ENCODE measurements at regions not wholly inside any gene's neighbourhood (a gene's known extent, or its start where the extent isn't known, plus 50 kb on each side); places are given as distances from the start of the nearest gene placed in this dataset.

GRCh38 chr2:31710121-31710520 lies 129.4 kb upstream of the SRD5A2 start:
- no peak overlapping the region for H3K4me3 ChIP-seq (ENCODE audit: low read depth, low read length)
- no peak overlapping the region for H3K27ac ChIP-seq (ENCODE audit: low read depth, low read length)
- POLR2A ChIA-PET = interaction anchor here (0.6 kb wide), 1 partner anchor 696 kb away, joined by 3 read pairs; no protein-coding TSS in a partner anchor
- CTCF ChIA-PET = no interaction called here
- H3K9me3 ChIP-seq (ENCODE audit: control insufficient read depth, insufficient read depth, low read length) = no peaks in the 10 kb centered on the region
- H3K27me3 ChIP-seq (ENCODE audit: control insufficient read depth, insufficient read depth, low read length) = no peaks in the 10 kb centered on the region
- DNase-seq (ENCODE audit: low read depth, low spot score) = no peak
- TF ChIP-seq CTCF (IDR thresholded peaks at IDR 0.05; ENCODE audit: low read depth, low read length) = no peak

GRCh38 chr2:31707992-31708391 lies 127.3 kb upstream of the SRD5A2 start:
- ChIA-PET POLR2A (no interaction called here), CTCF (no interaction called here)
- Histone ChIP-seq H3K9me3 (ENCODE audit: control insufficient read depth, insufficient read depth, low read length) (no peaks in the 10 kb centered on the region), H3K27ac (ENCODE audit: low read depth, low read length) (no peak overlapping the region), H3K27me3 (ENCODE audit: control insufficient read depth, insufficient read depth, low read length) (no peaks in the 10 kb centered on the region), H3K4me3 (ENCODE audit: low read depth, low read length) (no peak overlapping the region)
- TF ChIP-seq CTCF (IDR thresholded peaks at IDR 0.05; ENCODE audit: low read depth, low read length) = no peak
- DNase-seq (ENCODE audit: low read depth, low spot score) = no peak

- H3K4me3 ChIP-seq (ENCODE audit: low read depth, low read length) = no peak overlapping the region
- H3K27ac ChIP-seq (ENCODE audit: low read depth, low read length) = no peak overlapping the region
- no peaks in the 10 kb centered on the region for H3K9me3 ChIP-seq (ENCODE audit: control insufficient read depth, insufficient read depth, low read length)
- TF ChIP-seq CTCF (IDR thresholded peaks at IDR 0.05; ENCODE audit: low read depth, low read length) = no peak
- ChIA-PET CTCF (no interaction called here), POLR2A (no interaction called here)
- DNase-seq (ENCODE audit: low read depth, low spot score) = no peak
- no peaks in the 10 kb centered on the region for H3K27me3 ChIP-seq (ENCODE audit: control insufficient read depth, insufficient read depth, low read length)
Observed at GRCh38 chr2:31704561-31705212, 123.9 kb upstream of the SRD5A2 start.

GRCh38 chr2:31703253-31703652 lies 122.5 kb upstream of the SRD5A2 start:
- H3K4me3 ChIP-seq (ENCODE audit: low read depth, low read length) = no peak overlapping the region
- H3K9me3 ChIP-seq (ENCODE audit: control insufficient read depth, insufficient read depth, low read length) = peaks cover 1% of the 10 kb centered on the region; the same call in 1 of the 2 replicates
- DNase-seq (ENCODE audit: low read depth, low spot score) = no peak
- CTCF ChIA-PET = no interaction called here
- TF ChIP-seq CTCF (IDR thresholded peaks at IDR 0.05; ENCODE audit: low read depth, low read length) = no peak
- H3K27ac ChIP-seq (ENCODE audit: low read depth, low read length) = no peak overlapping the region
- POLR2A ChIA-PET = no interaction called here
- no peaks in the 10 kb centered on the region for H3K27me3 ChIP-seq (ENCODE audit: control insufficient read depth, insufficient read depth, low read length)

GRCh38 chr2:31698722-31699121 lies 118.0 kb upstream of the SRD5A2 start:
- ChIA-PET CTCF (no interaction called here), POLR2A (no interaction called here)
- no peak for TF ChIP-seq CTCF (IDR thresholded peaks at IDR 0.05; ENCODE audit: low read depth, low read length)
- Histone ChIP-seq H3K4me3 (ENCODE audit: low read depth, low read length) (no peak overlapping the region), H3K27ac (ENCODE audit: low read depth, low read length) (no peak overlapping the region), H3K27me3 (ENCODE audit: control insufficient read depth, insufficient read depth, low read length) (no peaks in the 10 kb centered on the region), H3K9me3 (ENCODE audit: control insufficient read depth, insufficient read depth, low read length) (peaks cover 11% of the 10 kb centered on the region; the same call in 1 of the 2 replicates)
- no peak for DNase-seq (ENCODE audit: low read depth, low spot score)
